ENCODE measurements at regions not wholly inside any gene's neighbourhood (a gene's known extent, or its start where the extent isn't known, plus 50 kb on each side); places are given as distances from the start of the nearest gene placed in this dataset.

GRCh38 chr11:10627816-10628215 is 59.4 kb upstream of the LYVE1 start:
- H3K27ac Mint-ChIP-seq = no peak overlapping the region
- H3K27me3 Mint-ChIP-seq = peaks cover 6% of the 10 kb centered on the region
- ChIA-PET POLR2A (no interaction called here), CTCF (no interaction called here)
- H3K4me3 Mint-ChIP-seq = no peak overlapping the region
- H3K36me3 Mint-ChIP-seq (ENCODE audit: low read depth) = no peaks in the 10 kb centered on the region
- no peaks in the 10 kb centered on the region for H3K9me3 Mint-ChIP-seq
- DNase-seq = no peak
- H3K4me1 Mint-ChIP-seq = peaks cover 19% of the 10 kb centered on the region

- peaks cover 6% of the 10 kb centered on the region for H3K27me3 Mint-ChIP-seq
- H3K4me3 Mint-ChIP-seq = no peak overlapping the region
- H3K9me3 Mint-ChIP-seq = no peaks in the 10 kb centered on the region
- POLR2A ChIA-PET = no interaction called here
- peaks cover 20% of the 10 kb centered on the region for H3K4me1 Mint-ChIP-seq
- no peak for DNase-seq
- H3K27ac Mint-ChIP-seq = no peak overlapping the region
- CTCF ChIA-PET = interaction anchor here (1.2 kb wide), 1 partner anchor 26 kb away, joined by 3 read pairs; no protein-coding TSS in a partner anchor
- H3K36me3 Mint-ChIP-seq (ENCODE audit: low read depth) = no peaks in the 10 kb centered on the region
Measured at GRCh38 chr11:10627291-10627690, 58.8 kb upstream of the LYVE1 start.

GRCh38 chr11:10625982-10626311 is 57.5 kb upstream of the LYVE1 start:
- H3K4me1 Mint-ChIP-seq = peaks cover 20% of the 10 kb centered on the region
- no peak overlapping the region for H3K27ac Mint-ChIP-seq
- no peaks in the 10 kb centered on the region for H3K9me3 Mint-ChIP-seq
- H3K27me3 Mint-ChIP-seq = peaks cover 3% of the 10 kb centered on the region
- H3K36me3 Mint-ChIP-seq (ENCODE audit: low read depth) = no peaks in the 10 kb centered on the region
- POLR2A ChIA-PET = no interaction called here
- DNase-seq = no peak
- CTCF ChIA-PET = interaction anchor here (1.2 kb wide), 1 partner anchor 28 kb away, joined by 3 read pairs; no protein-coding TSS in a partner anchor
- no peak overlapping the region for H3K4me3 Mint-ChIP-seq

GRCh38 chr11:10625281-10625981 is 57.0 kb upstream of the LYVE1 start:
- H3K36me3 Mint-ChIP-seq (ENCODE audit: low read depth) = no peaks in the 10 kb centered on the region
- H3K9me3 Mint-ChIP-seq = no peaks in the 10 kb centered on the region
- no peak overlapping the region for H3K4me3 Mint-ChIP-seq
- no peak overlapping the region for H3K27ac Mint-ChIP-seq
- H3K4me1 Mint-ChIP-seq = peaks cover 20% of the 10 kb centered on the region
- no peak for DNase-seq
- POLR2A ChIA-PET = no interaction called here
- peaks cover 3% of the 10 kb centered on the region for H3K27me3 Mint-ChIP-seq
- CTCF ChIA-PET = interaction anchor here (1.2 kb wide), 1 partner anchor 28 kb away, joined by 3 read pairs; no protein-coding TSS in a partner anchor

- ChIA-PET POLR2A (no interaction called here), CTCF (interaction anchor here (0.8 to 1.2 kb wide), 4 partner anchors 31 to 169 kb away, joined by 3 to 5 read pairs (median 4); partner anchors contain the start of gene RNF141)
- Mint-ChIP-seq H3K4me1 (peaks cover 20% of the 10 kb centered on the region), H3K27ac (peak overlapping the region; percentile 81), H3K36me3 (ENCODE audit: low read depth) (no peaks in the 10 kb centered on the region), H3K27me3 (peaks cover 2% of the 10 kb centered on the region), H3K4me3 (no peak overlapping the region), H3K9me3 (no peaks in the 10 kb centered on the region)
- no peak for DNase-seq
Measured at GRCh38 chr11:10623797-10624761, 55.6 kb upstream of the LYVE1 start.

GRCh38 chr11:10622957-10623791 is 54.7 kb upstream of the LYVE1 start:
- no peaks in the 10 kb centered on the region for H3K36me3 Mint-ChIP-seq (ENCODE audit: low read depth)
- no peaks in the 10 kb centered on the region for H3K9me3 Mint-ChIP-seq
- no peak overlapping the region for H3K4me3 Mint-ChIP-seq
- peaks cover 2% of the 10 kb centered on the region for H3K27me3 Mint-ChIP-seq
- H3K4me1 Mint-ChIP-seq = peaks cover 15% of the 10 kb centered on the region
- ChIA-PET POLR2A (interaction anchor here (0.9 to 1.5 kb wide), 3 partner anchors 83 to 180 kb away, joined by 3 read pairs; partner anchors contain the start of gene RNF141), CTCF (interaction anchor here (1.0 to 1.2 kb wide), 3 partner anchors 32 to 111 kb away, joined by 3 to 5 read pairs (median 3); partner anchors contain the start of gene RNF141)
- DNase-seq = peak; percentile 28
- H3K27ac Mint-ChIP-seq = peak overlapping the region; percentile 81

GRCh38 chr11:10622108-10622507 is 53.6 kb upstream of the LYVE1 start:
- Mint-ChIP-seq H3K4me3 (no peak overlapping the region), H3K9me3 (no peaks in the 10 kb centered on the region), H3K27ac (no peak overlapping the region), H3K4me1 (peaks cover 15% of the 10 kb centered on the region), H3K36me3 (ENCODE audit: low read depth) (no peaks in the 10 kb centered on the region), H3K27me3 (peaks cover 5% of the 10 kb centered on the region)
- ChIA-PET CTCF (no interaction called here), POLR2A (interaction anchor here (1.0 to 1.5 kb wide), 2 partner anchors 104 to 181 kb away, joined by 3 read pairs; no protein-coding TSS in a partner anchor)
- no peak for DNase-seq

- Mint-ChIP-seq H3K4me3 (no peak overlapping the region), H3K4me1 (peaks cover 14% of the 10 kb centered on the region), H3K27me3 (peaks cover 10% of the 10 kb centered on the region), H3K36me3 (ENCODE audit: low read depth) (peaks cover 2% of the 10 kb centered on the region), H3K9me3 (peaks cover 1% of the 10 kb centered on the region), H3K27ac (no peak overlapping the region)
- ChIA-PET POLR2A (no interaction called here), CTCF (no interaction called here)
- no peak for DNase-seq
Measured at GRCh38 chr11:10619131-10619680, 50.7 kb upstream of the LYVE1 start.

- Mint-ChIP-seq H3K27ac (no peak overlapping the region), H3K4me3 (no peak overlapping the region), H3K9me3 (peaks cover 7% of the 10 kb centered on the region), H3K4me1 (peaks cover 7% of the 10 kb centered on the region), H3K27me3 (peaks cover 17% of the 10 kb centered on the region), H3K36me3 (ENCODE audit: low read depth) (peaks cover 2% of the 10 kb centered on the region)
- CTCF ChIA-PET = interaction anchor here (1.4 to 2.2 kb wide), 2 partner anchors 20 to 36 kb away, joined by 3 to 8 read pairs; no protein-coding TSS in a partner anchor
- no peak for DNase-seq
- POLR2A ChIA-PET = no interaction called here
Measured at GRCh38 chr11:10618490-10618889, 50.0 kb upstream of the LYVE1 start.
